H9 (cell line): ENCODE measurements at regions not wholly inside any gene's neighbourhood (a gene's known extent, or its start where the extent isn't known, plus 50 kb on each side); places are given as distances from the start of the nearest gene placed in this dataset.

ENCODE experiments used
- DNase-seq: peaks from one replicate; pipeline ENCODE4 v3.0.0-alpha.2; 2017
- H2AFZ ChIP-seq: one replicate; pipeline ENCODE4 v1.6.1; 2013; ENCODE audit warnings: mild to moderate bottlenecking, low read length, control low read depth, moderate library complexity
- H2AK5ac ChIP-seq: 2 replicates; pipeline ENCODE4 v1.6.1; 2013; ENCODE audit warnings: low read length, control low read depth, mixed read lengths; ENCODE audit not compliant: insufficient read length
- H2BK120ac ChIP-seq: one replicate; pipeline ENCODE4 v1.6.1; 2013; ENCODE audit warnings: low read depth, mild to moderate bottlenecking, low read length, control low read depth, inconsistent platforms; ENCODE audit not compliant: poor library complexity, severe bottlenecking
- H2BK12ac ChIP-seq: 2 replicates; pipeline ENCODE4 v1.6.1; 2013; ENCODE audit warnings: low read length, control low read depth, mixed read lengths, low read depth; ENCODE audit not compliant: insufficient read length
- H2BK15ac ChIP-seq: 2 replicates; pipeline ENCODE4 v1.6.1; 2013; ENCODE audit warnings: low read depth, low read length, control low read depth
- H2BK20ac ChIP-seq: one replicate; pipeline ENCODE4 v1.6.1; 2013; ENCODE audit warnings: low read depth, mild to moderate bottlenecking, low read length, control low read depth, inconsistent platforms; ENCODE audit not compliant: poor library complexity, severe bottlenecking
- H2BK5ac ChIP-seq: 2 replicates; pipeline ENCODE4 v1.6.1; 2013; ENCODE audit warnings: low read length, control low read depth, mixed read lengths; ENCODE audit not compliant: insufficient read length
- H3K14ac ChIP-seq: 2 replicates; pipeline ENCODE4 v1.6.1; 2013; ENCODE audit warnings: low read length, control low read depth; ENCODE audit not compliant: insufficient read depth
- H3K18ac ChIP-seq: 2 replicates; pipeline ENCODE4 v1.6.1; 2013; ENCODE audit warnings: low read depth, mild to moderate bottlenecking, mixed read lengths, low read length, control low read depth; ENCODE audit not compliant: insufficient read length
- H3K23ac ChIP-seq: 2 replicates; pipeline ENCODE4 v1.6.1; 2013; ENCODE audit warnings: low read length, control low read depth, mixed read lengths, low read depth; ENCODE audit not compliant: insufficient read length
- H3K23me2 ChIP-seq: 2 replicates; pipeline ENCODE4 v1.6.1; 2013; ENCODE audit warnings: low read depth, mild to moderate bottlenecking, mixed read lengths, low read length, control low read depth; ENCODE audit not compliant: insufficient read length, poor library complexity, severe bottlenecking
- H3K27ac ChIP-seq: 2 replicates; pipeline ENCODE4 v1.5.1; 2013; ENCODE audit warnings: low read length, control low read depth, mixed read lengths, low read depth; ENCODE audit not compliant: insufficient read length
- H3K27me3 ChIP-seq: 2 replicates; pipeline ENCODE4 v1.6.1; 2013; ENCODE audit warnings: low read length, control low read depth, inconsistent platforms; ENCODE audit not compliant: insufficient read depth
- H3K4ac ChIP-seq: 2 replicates; pipeline ENCODE4 v1.6.1; 2013; ENCODE audit warnings: low read depth, mild to moderate bottlenecking, control low read depth, inconsistent platforms, low read length, moderate library complexity
- H3K4me1 ChIP-seq: 2 replicates; pipeline ENCODE4 v1.6.1; 2013; ENCODE audit warnings: low read length, control low read depth, inconsistent platforms; ENCODE audit not compliant: insufficient read depth
- H3K4me2 ChIP-seq: 2 replicates; pipeline ENCODE4 v1.6.1; 2013; ENCODE audit warnings: low read length, control low read depth, mixed read lengths; ENCODE audit not compliant: insufficient read length, insufficient read depth
- H3K56ac ChIP-seq: 2 replicates; pipeline ENCODE4 v1.6.1; 2013; ENCODE audit warnings: low read depth, mild to moderate bottlenecking, mixed read lengths, low read length, control low read depth; ENCODE audit not compliant: insufficient read length
- H3K79me1 ChIP-seq: 2 replicates; pipeline ENCODE4 v1.6.1; 2013; ENCODE audit warnings: low read depth, mild to moderate bottlenecking, moderate library complexity, low read length, control low read depth, inconsistent platforms; ENCODE audit not compliant: insufficient read depth, poor library complexity, severe bottlenecking
- H3K79me2 ChIP-seq: 2 replicates; pipeline ENCODE4 v1.6.1; 2013; ENCODE audit warnings: low read length, control low read depth, inconsistent platforms; ENCODE audit not compliant: insufficient read depth
- H3K9ac ChIP-seq: 2 replicates; pipeline ENCODE4 v1.6.1; 2013; ENCODE audit warnings: low read length, control low read depth, mixed read lengths; ENCODE audit not compliant: insufficient read length; ENCODE audit errors: extremely low read depth
- H3K9me3 ChIP-seq: one replicate; pipeline ENCODE4 v1.6.1; 2013; ENCODE audit warnings: low read depth, low read length, inconsistent platforms; ENCODE audit not compliant: control insufficient read depth
- H3T11ph ChIP-seq: one replicate; pipeline ENCODE4 v1.6.1; 2013; ENCODE audit warnings: mild to moderate bottlenecking, low read length, control low read depth, inconsistent platforms
- H4K20me1 ChIP-seq: one replicate; pipeline ENCODE4 v1.6.1; 2013; ENCODE audit not compliant: control insufficient read depth, insufficient read length, insufficient read depth
- H4K5ac ChIP-seq: 2 replicates; pipeline ENCODE4 v1.6.1; 2013; ENCODE audit warnings: low read depth, mild to moderate bottlenecking, mixed read lengths, low read length, control low read depth; ENCODE audit not compliant: insufficient read length
- H4K8ac ChIP-seq: replicated peaks from 2 replicates; pipeline ENCODE4 v1.6.1; 2013; ENCODE audit warnings: low read length, control low read depth, mixed read lengths, low read depth; ENCODE audit not compliant: insufficient read length
- H4K91ac ChIP-seq: 2 replicates; pipeline ENCODE4 v1.6.1; 2013; ENCODE audit warnings: low read depth, mild to moderate bottlenecking, moderate library complexity, mixed read lengths, low read length, control low read depth; ENCODE audit not compliant: insufficient read length
- H3K27ac Mint-ChIP-seq, 3 experiments: 2 replicates in 2 of 3; 3 replicates in 1 of 3; pipeline ENCODE4 v1.8.0; 2020 to 2021; ENCODE audit warnings: mixed read lengths in 3 of 3, mild to moderate bottlenecking in 1 of 3, moderate library complexity in 1 of 3
- H3K27me3 Mint-ChIP-seq: 2 replicates; pipeline ENCODE4 v1.8.0; 2021; ENCODE audit warnings: low read depth, mild to moderate bottlenecking, moderate library complexity, mixed read lengths
- H3K36me3 Mint-ChIP-seq, 3 experiments: 2 replicates in 2 of 3; 3 replicates in 1 of 3; pipeline ENCODE4 v1.8.0; 2020 to 2021; ENCODE audit warnings: low read depth in 3 of 3, mixed read lengths in 3 of 3; ENCODE audit not compliant: insufficient read depth in 1 of 3
- H3K4me1 Mint-ChIP-seq, 2 experiments: 2 replicates each; pipeline ENCODE4 v1.8.0; 2020; ENCODE audit warnings: mixed read lengths in 2 of 2
- H3K4me3 Mint-ChIP-seq, 2 experiments: 2 replicates in 1 of 2; 3 replicates in 1 of 2; pipeline ENCODE4 v1.8.0; 2020 to 2021; ENCODE audit warnings: mild to moderate bottlenecking in 2 of 2, mixed read lengths in 2 of 2, moderate library complexity in 1 of 2
- H3K9me3 Mint-ChIP-seq, 2 experiments: 2 replicates in 1 of 2; 3 replicates in 1 of 2; pipeline ENCODE4 v1.8.0; 2020; ENCODE audit warnings: mild to moderate bottlenecking in 2 of 2, mixed read lengths in 2 of 2, moderate library complexity in 1 of 2
- CTCF ChIP-seq: fragments of 200-600 bp; sonication (generic); conservative IDR thresholded peaks from 3 replicates; pipeline ENCODE4 v1.8.0; 2021; ENCODE audit warnings: antibody characterized with exemption, mild to moderate bottlenecking
- WGBS: extraction: QIAGEN DNeasy Blood & Tissue Kit; methylation state at CpG from one replicate; pipeline ENCODE4 v1.1.7; 2013; ENCODE audit warnings: missing lambda C conversion rate, low lambda C conversion rate, mixed read lengths; ENCODE audit not compliant: insufficient read length; ENCODE audit errors: extremely low coverage; 5-methylcytosine and 5-hydroxymethylcytosine counted together

- Histone ChIP-seq H3K4ac (no peak overlapping the region), H3K9me3 (no peaks in the 10 kb centered on the region), H2AFZ (no peak overlapping the region), H3K9ac (no peak overlapping the region), H3K23me2 (no peaks in the 10 kb centered on the region), H2BK12ac (no peak overlapping the region), H2BK20ac (no peak overlapping the region), H4K8ac (no peak overlapping the region), H2AK5ac (no peak overlapping the region), H3K18ac (no peak overlapping the region), H3K56ac (no peak overlapping the region), H3K4me1 (peaks cover 4% of the 10 kb centered on the region; the same call in 1 of the 2 replicates), H2BK5ac (no peak overlapping the region), H3K79me2 (no peaks in the 10 kb centered on the region), H3K23ac (no peak overlapping the region), H3T11ph (no peak overlapping the region), H2BK15ac (no peak overlapping the region), H4K20me1 (no peaks in the 10 kb centered on the region), H3K14ac (no peak overlapping the region), H3K4me2 (no peak overlapping the region), H4K5ac (no peak overlapping the region), H3K79me1 (no peaks in the 10 kb centered on the region), H4K91ac (no peak overlapping the region), H3K27me3 (no peaks in the 10 kb centered on the region), H3K27ac (no peak overlapping the region), H2BK120ac (no peak overlapping the region)
- no peaks in the 10 kb centered on the region; a peak in 1 of 5 replicates for H3K9me3 Mint-ChIP-seq
- no peak overlapping the region for H3K27ac Mint-ChIP-seq
- peaks cover 3% of the 10 kb centered on the region; the same call in 1 of the 2 replicates for H3K27me3 Mint-ChIP-seq
- H3K4me3 Mint-ChIP-seq = no peak overlapping the region
- TF ChIP-seq CTCF = no peak
- peaks cover 26 to 30% of the 10 kb centered on the region in 2 experiments for H3K4me1 Mint-ChIP-seq
- no CpG with 5 or more reads among the region's 5 CpGs for WGBS
- H3K36me3 Mint-ChIP-seq = no peaks in the 10 kb centered on the region
- no peak for DNase-seq
Observed at GRCh38 chr9:96141666-96142065, 160.3 kb downstream of the HSD17B3 start.
